GM23248 (cell line): ENCODE measurements at regions not wholly inside any gene's neighbourhood (a gene's known extent, or its start where the extent isn't known, plus 50 kb on each side); places are given as distances from the start of the nearest gene placed in this dataset.

ENCODE experiments used
- DNase-seq: peaks from one replicate; pipeline ENCODE4 v3.0.0-alpha.2; 2015
- H2AFZ ChIP-seq: fragments of 200-600 bp; sonication (generic); 2 replicates; pipeline ENCODE4 v1.6.1; 2016; ENCODE audit warnings: antibody characterized with exemption
- H3F3A ChIP-seq: fragments of 200-600 bp; sonication (generic); 2 replicates; pipeline ENCODE4 v1.6.1; 2016; ENCODE audit warnings: mild to moderate bottlenecking, antibody characterized with exemption, mixed run types; ENCODE audit not compliant: insufficient read depth
- H3K27ac ChIP-seq: fragments of 200-600 bp; sonication (generic); 2 replicates; pipeline ENCODE4 v1.5.1; 2016; ENCODE audit warnings: mild to moderate bottlenecking
- H3K27me3 ChIP-seq: fragments of 200-600 bp; sonication (generic); replicated peaks from 2 replicates; pipeline ENCODE4 v1.6.1; 2016; ENCODE audit warnings: mild to moderate bottlenecking; ENCODE audit not compliant: insufficient read depth
- H3K36me3 ChIP-seq: fragments of 200-600 bp; sonication (generic); 2 replicates; pipeline ENCODE4 v1.6.1; 2016; ENCODE audit warnings: low read depth, mild to moderate bottlenecking
- H3K4me1 ChIP-seq: fragments of 200-600 bp; sonication (generic); 2 replicates; pipeline ENCODE4 v1.6.1; 2016; ENCODE audit warnings: mild to moderate bottlenecking; ENCODE audit not compliant: insufficient read depth
- H3K4me2 ChIP-seq: fragments of 200-600 bp; sonication (generic); one replicate; pipeline ENCODE4 v1.6.1; 2016; ENCODE audit warnings: mild to moderate bottlenecking; ENCODE audit not compliant: unreplicated experiment
- H3K4me3 ChIP-seq: fragments of 200-600 bp; sonication (generic); 2 replicates; pipeline ENCODE4 v1.5.1; 2016; ENCODE audit warnings: mild to moderate bottlenecking
- H3K79me2 ChIP-seq: fragments of 200-600 bp; sonication (generic); 2 replicates; pipeline ENCODE4 v1.6.1; 2016; ENCODE audit warnings: mild to moderate bottlenecking; ENCODE audit not compliant: insufficient read depth
- H3K9ac ChIP-seq: fragments of 200-600 bp; sonication (generic); 2 replicates; pipeline ENCODE4 v1.6.1; 2016; ENCODE audit warnings: mild to moderate bottlenecking
- H3K9me2 ChIP-seq: fragments of 200-600 bp; sonication (generic); 2 replicates; pipeline ENCODE4 v1.6.1; 2016; ENCODE audit warnings: mixed run types, mild to moderate bottlenecking, moderate library complexity; ENCODE audit not compliant: insufficient read depth
- H3K9me3 ChIP-seq: fragments of 200-600 bp; sonication (generic); one replicate; pipeline ENCODE4 v1.6.1; 2017; ENCODE audit warnings: low read depth
- H4K20me1 ChIP-seq: fragments of 200-600 bp; sonication (generic); 2 replicates; pipeline ENCODE4 v1.6.0; 2016; ENCODE audit not compliant: insufficient read depth
- EZH2 ChIP-seq: fragments of 200-600 bp; sonication (generic); IDR thresholded peaks from 2 replicates; pipeline ENCODE4 v1.6.1; 2018; ENCODE audit warnings: antibody characterized with exemption, mild to moderate bottlenecking; ENCODE audit not compliant: insufficient read depth, poor library complexity, severe bottlenecking
- EZH2phosphoT487 ChIP-seq: fragments of 200-600 bp; sonication (generic); IDR thresholded peaks from 2 replicates; pipeline ENCODE4 v1.6.1; 2018; ENCODE audit warnings: antibody characterized with exemption, moderate library complexity, mild to moderate bottlenecking, low read depth; ENCODE audit not compliant: insufficient read depth
- WGBS, 2 experiments: methylation state at CpG; one replicate each; pipeline ENCODE4 v1.1.6; 2015 to 2017; ENCODE audit warnings: low lambda C conversion rate in 2 of 2, low coverage in 1 of 2; ENCODE audit errors: missing lambda C conversion rate in 2 of 2; 5-methylcytosine and 5-hydroxymethylcytosine counted together
- in situ Hi-C: fragments of 300-500 bp; cut with MboI; formaldehyde crosslinking; loops from 2 replicates; pipeline ENCODE4 v1.15.0; 2020

DNA sequence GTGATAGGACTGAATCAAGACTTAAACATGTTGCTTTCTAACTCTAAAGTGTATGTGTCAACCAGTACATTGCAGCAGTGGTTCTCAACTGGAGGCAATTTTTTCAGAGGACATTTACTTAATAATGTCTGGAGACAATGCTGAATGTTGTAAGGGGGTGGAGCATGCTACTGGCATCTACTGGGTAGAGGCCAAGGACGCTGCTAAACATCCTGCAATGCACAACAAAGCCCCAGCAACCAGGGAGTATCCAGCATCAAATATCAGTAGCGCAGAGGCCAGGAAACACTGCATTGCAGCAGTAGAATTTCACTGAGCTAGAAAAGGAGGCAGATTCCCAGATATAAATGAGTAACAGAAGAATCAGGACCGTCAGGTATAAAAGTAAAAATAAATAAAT is 79.8 kb upstream of the GRM7 start:
- in situ Hi-C loops, result loop anchor here (25.0 kb wide), 1 partner anchor 1544 kb away; no protein-coding TSS in a partner anchor
- Histone ChIP-seq H2AFZ (no peak overlapping the region), H4K20me1 (no peaks in the 10 kb centered on the region), H3K4me3 (no peak overlapping the region), H3K79me2 (no peaks in the 10 kb centered on the region), H3K27me3 (no peaks in the 10 kb centered on the region), H3K9me3 (no peaks in the 10 kb centered on the region), H3K9ac (no peak overlapping the region), H3K27ac (no peak overlapping the region), H3K9me2 (no peaks in the 10 kb centered on the region), H3F3A (no peaks in the 10 kb centered on the region), H3K4me1 (no peaks in the 10 kb centered on the region), H3K4me2 (no peak overlapping the region), H3K36me3 (no peaks in the 10 kb centered on the region)
- TF ChIP-seq EZH2phosphoT487 (no peak), EZH2 (no peak)
- 5 to 11% methylated on average over 3 of the region's 3 CpGs for WGBS, 2 experiments
- no peak for DNase-seq

DNA sequence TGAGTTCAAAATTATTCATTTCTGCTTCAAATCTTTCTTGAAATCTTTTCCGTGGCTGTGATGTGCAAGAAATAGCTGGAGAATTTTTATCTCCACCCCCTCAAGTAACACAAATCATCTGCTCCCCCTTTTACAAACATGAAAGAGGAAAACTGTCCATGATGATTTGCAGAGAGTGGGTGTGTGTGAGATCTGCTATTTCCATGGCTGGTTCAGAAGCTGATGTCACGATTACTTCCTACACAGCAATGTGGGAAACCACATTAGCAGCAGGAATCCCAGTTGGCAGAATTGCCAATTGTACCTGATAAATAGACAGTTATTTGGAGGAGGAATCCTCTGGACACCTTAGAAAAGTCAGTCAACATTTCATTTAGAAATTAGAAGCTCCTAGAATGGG is 75.2 kb upstream of the GRM7 start:
- no peaks in the 10 kb centered on the region for H3K9me2 ChIP-seq
- H3K79me2 ChIP-seq, result no peaks in the 10 kb centered on the region
- no peaks in the 10 kb centered on the region for H3F3A ChIP-seq
- no peak overlapping the region for H3K27ac ChIP-seq
- H3K4me3 ChIP-seq, result no peak overlapping the region
- no peak overlapping the region for H3K9ac ChIP-seq
- H3K9me3 ChIP-seq, result no peaks in the 10 kb centered on the region
- in situ Hi-C loops, result loop anchor here (25.0 kb wide), 1 partner anchor 1548 kb away; no protein-coding TSS in a partner anchor
- H4K20me1 ChIP-seq, result no peaks in the 10 kb centered on the region
- H3K4me1 ChIP-seq, result no peaks in the 10 kb centered on the region
- H3K27me3 ChIP-seq, result no peaks in the 10 kb centered on the region
- H2AFZ ChIP-seq, result no peak overlapping the region
- no peaks in the 10 kb centered on the region for H3K36me3 ChIP-seq
- WGBS, 2 experiments, result 0% methylated on average over 2 of the region's 2 CpGs
- no peak overlapping the region for H3K4me2 ChIP-seq
- no peak for DNase-seq
- TF ChIP-seq EZH2 (no peak), EZH2phosphoT487 (no peak)

DNA sequence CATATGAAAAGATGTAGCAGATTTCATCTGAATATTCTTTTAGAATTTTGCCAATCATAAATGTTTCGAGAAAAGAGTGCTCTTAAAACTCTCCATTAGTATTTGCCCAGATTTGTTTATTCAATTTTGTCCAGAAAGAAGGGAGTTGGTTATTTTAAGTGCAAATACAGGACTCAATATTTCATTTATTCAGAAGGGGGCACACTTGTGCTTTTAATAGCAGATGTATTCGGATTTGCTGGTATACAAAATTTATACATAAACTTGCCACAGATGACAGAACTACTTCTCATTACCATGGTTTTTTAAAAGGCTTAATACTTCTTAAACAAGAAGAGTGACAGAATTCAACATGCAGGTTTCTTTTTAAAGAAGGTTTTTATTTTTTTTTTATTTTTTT is 69.8 kb upstream of the GRM7 start:
- no peak overlapping the region for H3K27ac ChIP-seq
- H3K79me2 ChIP-seq, result no peaks in the 10 kb centered on the region
- WGBS, 2 experiments, result 0 to 1% methylated on average over 2 of the region's 2 CpGs
- H4K20me1 ChIP-seq, result no peaks in the 10 kb centered on the region
- H3K9me2 ChIP-seq, result no peaks in the 10 kb centered on the region
- H3K9me3 ChIP-seq, result no peaks in the 10 kb centered on the region
- H3K4me3 ChIP-seq, result no peak overlapping the region
- no peaks in the 10 kb centered on the region for H3K27me3 ChIP-seq
- H3K36me3 ChIP-seq, result no peaks in the 10 kb centered on the region
- no peak overlapping the region for H2AFZ ChIP-seq
- no peak overlapping the region for H3K4me2 ChIP-seq
- H3K4me1 ChIP-seq, result no peaks in the 10 kb centered on the region
- DNase-seq, result no peak
- H3K9ac ChIP-seq, result no peak overlapping the region
- no peak for TF ChIP-seq EZH2phosphoT487
- TF ChIP-seq EZH2, result no peak
- in situ Hi-C loops, result loop anchor here (25.0 kb wide), 1 partner anchor 1554 kb away; no protein-coding TSS in a partner anchor
- no peaks in the 10 kb centered on the region for H3F3A ChIP-seq

DNA sequence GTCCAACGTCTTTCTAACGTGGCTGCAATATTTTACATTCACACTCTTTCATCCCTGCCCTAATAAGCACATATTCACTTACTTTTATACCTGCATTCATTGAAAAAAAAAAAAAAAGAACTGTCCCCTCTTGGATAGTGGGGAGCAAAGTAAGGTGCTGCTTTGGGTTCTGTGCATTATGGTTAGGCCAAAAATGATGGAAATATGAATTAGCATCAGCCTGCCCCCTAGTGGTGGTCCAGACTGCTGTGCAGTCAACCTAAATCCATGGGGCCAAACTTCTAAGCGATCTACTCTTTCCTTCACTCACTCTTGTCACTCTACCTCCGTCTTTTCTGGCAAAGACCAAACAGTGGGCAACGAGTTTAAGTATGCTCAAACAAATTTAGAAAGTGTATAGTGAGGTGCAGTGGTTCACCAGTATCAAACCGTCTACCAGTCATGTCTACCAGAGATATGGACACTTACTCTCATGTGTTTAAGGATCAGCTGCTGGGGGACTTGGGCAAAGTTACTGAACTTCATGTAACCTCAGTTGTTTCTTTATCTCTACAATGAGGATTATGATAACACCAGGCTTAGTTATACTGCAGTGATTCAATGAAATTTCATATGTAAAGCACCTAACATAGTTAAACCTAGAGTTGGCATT is 61.5 kb upstream of the GRM7 start:
- DNase-seq, result peak; percentile 60
- Histone ChIP-seq H3K27ac (no peak overlapping the region), H3K9me3 (no peaks in the 10 kb centered on the region), H3K4me3 (no peak overlapping the region), H3F3A (no peaks in the 10 kb centered on the region), H3K36me3 (no peaks in the 10 kb centered on the region), H3K4me1 (no peaks in the 10 kb centered on the region), H3K27me3 (no peaks in the 10 kb centered on the region), H4K20me1 (no peaks in the 10 kb centered on the region), H3K9me2 (no peaks in the 10 kb centered on the region), H3K4me2 (no peak overlapping the region), H3K9ac (no peak overlapping the region), H3K79me2 (no peaks in the 10 kb centered on the region), H2AFZ (no peak overlapping the region)
- WGBS, 2 experiments, result 17 to 18% methylated on average over 6 of the region's 6 CpGs
- TF ChIP-seq EZH2phosphoT487, result no peak
- TF ChIP-seq EZH2, result no peak
- in situ Hi-C loops, result loop anchor here (25.0 kb wide), 1 partner anchor 1562 kb away; no protein-coding TSS in a partner anchor
